ENCODE measurements at regions not wholly inside any gene's neighbourhood (a gene's known extent, or its start where the extent isn't known, plus 50 kb on each side); places are given as distances from the start of the nearest gene placed in this dataset.
A peak's percentile ranks its signal among the peaks of the same experiment; 100 is the strongest.

DNA sequence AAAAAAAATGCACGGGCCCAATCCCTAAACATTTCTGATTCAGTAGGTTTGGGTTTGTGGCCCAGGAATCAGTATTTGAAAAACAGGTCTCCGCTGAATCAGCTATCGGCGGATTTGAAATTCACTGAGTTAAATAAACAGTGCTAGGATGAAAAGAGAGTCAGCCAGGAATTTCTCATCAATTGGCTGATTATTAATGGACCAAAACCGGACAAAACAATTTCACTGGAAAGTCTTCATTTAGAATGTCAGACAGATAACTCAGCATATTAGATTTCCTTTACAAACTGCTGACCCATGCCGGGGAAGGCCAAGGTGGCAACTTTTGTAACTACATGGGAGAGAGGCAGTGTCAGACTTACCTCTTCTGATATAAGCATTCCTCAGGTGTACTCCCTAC is 99.4 kb upstream of the LSM6 start:
- DNase-seq (ENCODE audit: extremely low read depth, low read depth) = no peak
- TF ChIP-seq, protein P1, sequence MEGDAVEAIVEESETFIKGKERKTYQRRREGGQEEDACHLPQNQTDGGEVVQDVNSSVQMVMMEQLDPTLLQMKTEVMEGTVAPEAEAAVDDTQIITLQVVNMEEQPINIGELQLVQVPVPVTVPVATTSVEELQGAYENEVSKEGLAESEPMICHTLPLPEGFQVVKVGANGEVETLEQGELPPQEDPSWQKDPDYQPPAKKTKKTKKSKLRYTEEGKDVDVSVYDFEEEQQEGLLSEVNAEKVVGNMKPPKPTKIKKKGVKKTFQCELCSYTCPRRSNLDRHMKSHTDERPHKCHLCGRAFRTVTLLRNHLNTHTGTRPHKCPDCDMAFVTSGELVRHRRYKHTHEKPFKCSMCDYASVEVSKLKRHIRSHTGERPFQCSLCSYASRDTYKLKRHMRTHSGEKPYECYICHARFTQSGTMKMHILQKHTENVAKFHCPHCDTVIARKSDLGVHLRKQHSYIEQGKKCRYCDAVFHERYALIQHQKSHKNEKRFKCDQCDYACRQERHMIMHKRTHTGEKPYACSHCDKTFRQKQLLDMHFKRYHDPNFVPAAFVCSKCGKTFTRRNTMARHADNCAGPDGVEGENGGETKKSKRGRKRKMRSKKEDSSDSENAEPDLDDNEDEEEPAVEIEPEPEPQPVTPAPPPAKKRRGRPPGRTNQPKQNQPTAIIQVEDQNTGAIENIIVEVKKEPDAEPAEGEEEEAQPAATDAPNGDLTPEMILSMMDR (IDR thresholded peaks at IDR 0.05; ENCODE audit: low read depth, low read length) = no peak

DNA sequence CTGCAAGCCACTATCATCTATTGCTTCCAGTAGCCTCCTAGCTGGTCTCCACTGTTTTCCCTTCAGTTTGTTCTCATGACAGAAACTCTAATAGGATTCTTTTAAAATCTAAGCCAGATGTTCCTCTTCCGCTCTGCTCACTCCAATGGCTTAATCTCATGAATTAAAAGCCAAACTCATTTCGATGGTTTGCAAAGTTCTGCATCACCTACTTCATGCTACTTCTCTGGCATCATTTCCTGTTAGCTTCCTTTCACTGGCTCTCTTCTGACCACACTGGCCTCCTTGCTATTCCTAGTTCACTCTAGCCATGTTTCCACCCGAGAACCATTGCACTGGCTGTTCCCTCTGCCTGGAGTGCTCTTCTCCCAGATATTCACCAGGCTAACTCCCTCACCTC is 102.0 kb upstream of the LSM6 start:
- TF ChIP-seq, protein P1 (IDR thresholded peaks at IDR 0.05; ENCODE audit: low read depth, low read length) = no peak
- DNase-seq (ENCODE audit: extremely low read depth, low read depth) = peak; percentile 57

DNA sequence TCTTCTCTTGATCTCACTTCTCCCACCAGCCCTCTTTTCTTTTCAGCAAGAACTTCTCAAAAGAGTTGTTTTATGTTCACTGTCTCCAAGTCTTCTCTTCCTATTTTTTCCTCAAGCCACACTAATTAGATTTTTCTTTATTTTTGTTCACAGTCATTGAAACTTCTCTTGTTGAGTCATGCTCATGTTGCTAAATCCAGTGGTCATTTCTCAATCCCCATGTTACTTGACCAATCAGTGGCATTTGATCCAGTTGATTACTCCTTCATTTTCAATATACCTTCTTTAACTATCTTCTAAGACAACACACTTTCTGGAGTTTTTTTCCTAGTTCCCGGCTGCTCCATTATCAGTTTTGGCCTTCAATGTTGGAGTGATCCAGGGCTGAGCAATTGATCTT is 103.1 kb upstream of the LSM6 start:
- DNase-seq (ENCODE audit: extremely low read depth, low read depth) = no peak
- TF ChIP-seq, protein P1 (IDR thresholded peaks at IDR 0.05; ENCODE audit: low read depth, low read length) = no peak

DNA sequence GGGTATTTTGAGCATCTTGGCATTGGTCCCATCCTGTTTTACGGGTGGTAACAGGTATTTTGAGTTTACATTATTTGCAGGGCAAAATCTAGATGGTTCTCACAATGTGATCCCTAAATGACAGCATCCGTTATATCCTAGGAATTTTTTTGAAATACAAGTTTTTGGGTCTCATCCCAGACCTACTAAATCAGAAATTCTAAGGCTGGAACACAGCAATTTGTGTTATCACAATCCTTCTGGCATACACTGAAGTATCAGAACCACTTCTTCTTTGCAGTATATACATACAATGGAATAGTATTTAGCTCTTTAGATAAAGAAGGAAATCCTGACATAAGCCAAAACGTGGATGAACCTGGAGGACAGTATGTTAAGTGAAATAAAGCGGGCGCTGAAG is 104.1 kb upstream of the LSM6 start:
- TF ChIP-seq, protein P1 (IDR thresholded peaks at IDR 0.05; ENCODE audit: low read depth, low read length) = no peak
- DNase-seq (ENCODE audit: extremely low read depth, low read depth) = no peak

DNA sequence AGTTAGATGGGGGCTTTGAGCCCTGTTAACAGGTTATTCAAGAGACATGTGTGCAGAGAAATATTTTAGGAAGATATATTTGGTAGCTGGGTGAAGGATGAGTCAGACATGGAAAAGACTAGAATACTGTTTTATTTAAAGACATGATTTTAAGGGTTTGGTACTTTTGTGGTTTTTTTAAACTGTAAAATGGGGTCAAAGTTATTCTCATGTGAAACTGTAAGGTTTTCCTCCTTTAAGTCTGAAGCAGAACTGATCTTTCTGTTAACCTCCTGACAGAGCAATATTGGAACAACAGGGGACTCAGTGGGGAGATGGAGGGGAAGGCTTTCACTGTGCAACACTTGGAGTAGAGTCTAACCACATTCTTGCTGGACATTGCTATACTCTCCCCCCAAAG is 112.4 kb upstream of the LSM6 start:
- no peak for DNase-seq (ENCODE audit: extremely low read depth, low read depth)
- TF ChIP-seq, protein P1 (IDR thresholded peaks at IDR 0.05; ENCODE audit: low read depth, low read length) = no peak

DNA sequence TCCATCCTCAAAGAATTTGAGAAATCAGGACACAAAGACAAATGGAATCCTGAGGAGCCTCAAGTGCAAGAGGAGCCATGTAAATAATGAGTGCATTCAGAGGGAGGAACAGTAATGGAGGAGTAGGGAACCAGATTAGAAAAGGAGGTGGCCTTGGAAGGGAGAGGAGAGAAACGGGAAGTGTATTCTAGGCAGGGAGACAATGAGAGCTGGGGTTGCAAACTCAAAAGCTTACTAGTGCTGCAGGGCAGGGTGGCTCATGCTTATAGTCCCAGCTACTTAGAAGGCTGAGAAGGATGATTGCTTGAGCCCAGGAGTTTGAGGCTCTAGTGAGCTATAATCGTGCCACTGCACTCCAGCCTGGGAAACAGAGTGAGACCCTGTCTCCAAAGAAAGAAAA is 113.2 kb upstream of the LSM6 start:
- TF ChIP-seq, protein P1 (IDR thresholded peaks at IDR 0.05; ENCODE audit: low read depth, low read length) = no peak
- no peak for DNase-seq (ENCODE audit: extremely low read depth, low read depth)

- TF ChIP-seq, protein P1 (IDR thresholded peaks at IDR 0.05; ENCODE audit: low read depth, low read length) = no peak
- no peak for DNase-seq (ENCODE audit: extremely low read depth, low read depth)
Observed at GRCh38 chr4:146061610-146062334, 113.7 kb upstream of the LSM6 start.
